GM12892 (cell line): ENCODE measurements at regions not wholly inside any gene's neighbourhood (a gene's known extent, or its start where the extent isn't known, plus 50 kb on each side); places are given as distances from the start of the nearest gene placed in this dataset.

ENCODE experiments used
- POLR2A ChIP-seq: IDR thresholded peaks from 2 replicates; pipeline ENCODE4 v1.6.1; 2011; ENCODE audit warnings: low read depth, low read length, control low read depth
- POLR2AphosphoS5 ChIP-seq: IDR thresholded peaks from 2 replicates; pipeline ENCODE4 v1.6.1; 2011; ENCODE audit warnings: low read depth, low read length, control low read depth
- TAF1 ChIP-seq: IDR thresholded peaks from 2 replicates; pipeline ENCODE4 v1.6.1; 2011; ENCODE audit warnings: low read depth, mild to moderate bottlenecking, control low read depth, low read length, borderline replicate concordance

GRCh38 chr11:115627666-115628460 is 123.6 kb upstream of the CADM1 start:
- TF ChIP-seq POLR2A (no peak), POLR2AphosphoS5 (no peak), TAF1 (no peak)
